Colonic mucosa (tissue), 4 donors: ENCODE measurements at regions not wholly inside any gene's neighbourhood (a gene's known extent, or its start where the extent isn't known, plus 50 kb on each side); places are given as distances from the start of the nearest gene placed in this dataset.

Source experiments
- DNase-seq: peaks from one replicate; pipeline ENCODE4 v3.0.0-alpha.2; 2020
- H3K27ac ChIP-seq: fragments of 200-600 bp; one replicate; pipeline ENCODE4 v1.8.0; 2021
- H3K27me3 ChIP-seq: fragments of 200-600 bp; one replicate; pipeline ENCODE4 v1.8.0; 2021
- H3K36me3 ChIP-seq: fragments of 200-600 bp; one replicate; pipeline ENCODE4 v1.8.0; 2021
- H3K4me1 ChIP-seq: fragments of 200-600 bp; one replicate; pipeline ENCODE4 v1.8.0; 2021; ENCODE audit warnings: mild to moderate bottlenecking
- H3K4me3 ChIP-seq: fragments of 200-600 bp; one replicate; pipeline ENCODE4 v1.8.0; 2021
- H3K9ac ChIP-seq, 2 donors: one replicate each; pipeline ENCODE4 v1.7.0; 2013; ENCODE audit warnings: control low read depth in 2 of 2, low read depth in 2 of 2, low read length in 2 of 2
- H3K9me3 ChIP-seq: fragments of 200-600 bp; one replicate; pipeline ENCODE4 v1.8.0; 2021
- intact Hi-C: fragments of 100-400 bp; cut with DNase I; formaldehyde crosslinking; loops from one replicate; pipeline ENCODE4 v1.14.1; 2022
- TF ChIP-seq, protein P1 (sequence below): fragments of 200-600 bp; IDR thresholded peaks from one replicate; pipeline ENCODE4 v1.8.0; 2022; ENCODE audit warnings: antibody characterized with exemption, mild to moderate bottlenecking
- donor health status: healthy.
- donor health status: DM: no; HTN: no; CAD: no.
- donor health status: DM: no; HTN: no; CAD: no.

DNA sequence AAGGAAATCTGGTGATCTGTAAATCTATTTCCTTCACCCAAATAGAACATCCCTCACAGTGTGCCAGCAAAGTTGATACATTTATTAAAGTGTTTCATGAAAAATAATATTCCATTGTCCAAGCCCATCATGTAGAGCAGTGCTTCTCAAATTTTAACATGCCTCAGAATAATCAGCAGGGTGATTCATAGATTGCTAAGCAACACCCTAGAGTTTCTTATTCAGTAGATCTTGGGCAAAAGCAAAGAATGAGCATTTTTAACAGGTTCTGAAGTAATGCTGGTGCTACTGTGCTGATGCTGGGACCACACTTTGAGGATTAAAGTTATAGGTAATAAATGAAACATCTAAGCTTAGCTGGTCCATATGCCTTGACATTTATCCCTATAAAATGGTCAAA, 210.5 kb downstream of the ZIC4 start:
- H3K36me3 ChIP-seq = no peaks in the 10 kb centered on the region
- H3K9me3 ChIP-seq = no peaks in the 10 kb centered on the region
- TF ChIP-seq, protein P1, sequence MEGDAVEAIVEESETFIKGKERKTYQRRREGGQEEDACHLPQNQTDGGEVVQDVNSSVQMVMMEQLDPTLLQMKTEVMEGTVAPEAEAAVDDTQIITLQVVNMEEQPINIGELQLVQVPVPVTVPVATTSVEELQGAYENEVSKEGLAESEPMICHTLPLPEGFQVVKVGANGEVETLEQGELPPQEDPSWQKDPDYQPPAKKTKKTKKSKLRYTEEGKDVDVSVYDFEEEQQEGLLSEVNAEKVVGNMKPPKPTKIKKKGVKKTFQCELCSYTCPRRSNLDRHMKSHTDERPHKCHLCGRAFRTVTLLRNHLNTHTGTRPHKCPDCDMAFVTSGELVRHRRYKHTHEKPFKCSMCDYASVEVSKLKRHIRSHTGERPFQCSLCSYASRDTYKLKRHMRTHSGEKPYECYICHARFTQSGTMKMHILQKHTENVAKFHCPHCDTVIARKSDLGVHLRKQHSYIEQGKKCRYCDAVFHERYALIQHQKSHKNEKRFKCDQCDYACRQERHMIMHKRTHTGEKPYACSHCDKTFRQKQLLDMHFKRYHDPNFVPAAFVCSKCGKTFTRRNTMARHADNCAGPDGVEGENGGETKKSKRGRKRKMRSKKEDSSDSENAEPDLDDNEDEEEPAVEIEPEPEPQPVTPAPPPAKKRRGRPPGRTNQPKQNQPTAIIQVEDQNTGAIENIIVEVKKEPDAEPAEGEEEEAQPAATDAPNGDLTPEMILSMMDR = no peak
- H3K27ac ChIP-seq = no peak overlapping the region
- no peak overlapping the region for H3K4me3 ChIP-seq
- no peaks in the 10 kb centered on the region for H3K4me1 ChIP-seq
- H3K27me3 ChIP-seq = no peaks in the 10 kb centered on the region
- no peak for DNase-seq
- no peak overlapping the region for H3K9ac ChIP-seq
- intact Hi-C loops = no loop called here

DNA sequence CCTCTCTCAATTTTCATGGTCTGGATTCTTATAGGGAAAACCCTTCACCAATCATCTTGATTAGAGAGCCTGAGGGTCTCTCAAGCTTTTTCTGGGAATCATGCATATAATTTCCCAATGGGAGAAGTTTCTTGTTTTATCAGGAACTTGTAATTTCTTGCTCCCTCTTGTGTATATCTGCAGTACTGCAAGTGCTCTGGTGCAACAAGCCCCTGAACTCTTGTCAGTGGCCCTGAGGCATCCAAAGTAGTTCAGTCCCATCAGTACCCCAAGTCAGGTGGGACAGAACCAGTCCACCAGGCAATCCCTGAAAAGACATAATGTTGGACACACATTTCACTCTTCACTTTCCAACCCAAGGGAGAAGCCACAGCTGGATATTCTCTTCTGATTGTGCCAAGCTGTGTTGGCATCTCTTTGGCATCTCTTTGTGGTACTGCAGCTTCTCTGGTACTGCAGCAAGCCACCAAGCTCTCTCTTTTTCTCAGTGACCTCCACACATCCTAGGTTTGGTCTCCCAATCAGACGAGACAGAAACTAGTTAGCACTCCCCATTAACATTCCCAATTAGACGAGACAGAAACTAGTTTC, 214.5 kb downstream of the ZIC4 start:
- TF ChIP-seq, protein P1 = peak; percentile 60
- H3K36me3 ChIP-seq = no peaks in the 10 kb centered on the region
- intact Hi-C loops = no loop called here
- peak; percentile 22 for DNase-seq
- H3K9ac ChIP-seq = no peak overlapping the region
- no peak overlapping the region for H3K4me3 ChIP-seq
- no peaks in the 10 kb centered on the region for H3K9me3 ChIP-seq
- H3K27me3 ChIP-seq = no peaks in the 10 kb centered on the region
- no peaks in the 10 kb centered on the region for H3K4me1 ChIP-seq
- H3K27ac ChIP-seq = no peak overlapping the region

DNA sequence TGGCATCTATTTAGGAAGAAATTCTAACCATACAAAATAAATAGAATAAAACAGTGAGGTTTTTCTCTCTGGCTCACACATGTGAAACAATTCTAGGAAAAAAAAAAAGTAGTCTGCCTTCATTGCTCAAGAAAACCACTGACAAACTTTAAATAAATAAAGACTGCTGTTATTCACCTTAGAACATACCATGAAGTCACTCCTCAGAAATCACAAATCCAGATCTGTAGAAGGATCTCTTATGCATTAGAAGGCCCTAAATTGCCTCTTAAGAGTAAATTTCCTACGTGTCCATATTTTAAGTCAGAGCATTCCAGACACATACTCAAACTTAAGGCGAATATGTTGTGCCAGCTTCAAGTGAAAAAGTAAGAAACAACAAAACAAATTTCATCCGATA, 217.3 kb downstream of the ZIC4 start:
- no peak for DNase-seq
- H3K9me3 ChIP-seq = no peaks in the 10 kb centered on the region
- TF ChIP-seq, protein P1 = no peak
- H3K27ac ChIP-seq = no peak overlapping the region
- no peaks in the 10 kb centered on the region for H3K27me3 ChIP-seq
- no peak overlapping the region for H3K9ac ChIP-seq
- H3K4me3 ChIP-seq = no peak overlapping the region
- no peaks in the 10 kb centered on the region for H3K36me3 ChIP-seq
- intact Hi-C loops = no loop called here
- no peaks in the 10 kb centered on the region for H3K4me1 ChIP-seq

DNA sequence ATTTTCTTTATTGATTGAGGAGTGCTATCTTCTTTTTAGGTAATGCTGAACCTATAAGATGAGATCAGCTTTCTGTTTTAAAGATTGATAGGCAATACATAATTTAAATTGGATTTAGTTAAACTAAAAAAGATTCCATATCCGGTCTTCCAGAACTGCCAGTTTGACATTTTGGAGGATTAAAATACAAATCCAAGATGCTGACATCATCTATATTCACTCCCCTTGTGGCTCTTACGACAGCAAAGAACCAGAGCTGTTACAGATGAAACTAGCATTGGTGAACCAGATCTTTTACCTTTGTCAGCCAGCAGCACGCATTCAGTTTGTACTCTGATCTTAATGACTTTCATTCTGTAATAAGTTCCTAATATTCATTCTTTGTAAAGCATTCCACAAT, 218.7 kb downstream of the ZIC4 start:
- intact Hi-C loops = no loop called here
- no peak overlapping the region for H3K9ac ChIP-seq
- H3K9me3 ChIP-seq = no peaks in the 10 kb centered on the region

DNA sequence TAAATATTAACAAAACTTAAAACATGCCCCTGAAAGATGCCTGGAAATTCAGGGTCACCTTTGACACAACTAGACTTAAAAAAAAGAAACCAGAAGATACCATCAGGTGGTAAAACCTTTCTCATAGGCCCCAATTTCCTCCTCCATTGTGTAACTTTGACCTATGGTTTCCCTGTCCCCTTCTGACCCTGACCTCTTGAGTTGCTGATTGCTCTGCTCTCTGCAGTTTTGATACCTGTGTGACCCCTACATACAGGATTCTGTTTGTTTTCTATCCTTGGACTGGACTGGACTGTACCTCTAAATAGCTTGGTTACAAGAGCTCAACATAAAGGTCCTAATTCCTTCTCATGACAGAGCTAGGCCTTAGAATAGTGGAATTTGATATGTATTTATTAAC, 220.6 kb downstream of the ZIC4 start:
- no peaks in the 10 kb centered on the region for H3K4me1 ChIP-seq
- TF ChIP-seq, protein P1 = no peak
- H3K4me3 ChIP-seq = no peak overlapping the region
- H3K27ac ChIP-seq = no peak overlapping the region
- no peak overlapping the region for H3K9ac ChIP-seq
- DNase-seq = no peak
- intact Hi-C loops = no loop called here
- no peaks in the 10 kb centered on the region for H3K27me3 ChIP-seq
- no peaks in the 10 kb centered on the region for H3K36me3 ChIP-seq
- no peaks in the 10 kb centered on the region for H3K9me3 ChIP-seq

More for the DNA sequence above, 218.7 kb downstream of the ZIC4 start:
- no peaks in the 10 kb centered on the region for H3K4me1 ChIP-seq
- DNase-seq = no peak
- no peaks in the 10 kb centered on the region for H3K36me3 ChIP-seq
- no peaks in the 10 kb centered on the region for H3K27me3 ChIP-seq
- TF ChIP-seq, protein P1 = no peak
- no peak overlapping the region for H3K27ac ChIP-seq
- no peak overlapping the region for H3K4me3 ChIP-seq
